ENCODE measurements at regions not wholly inside any gene's neighbourhood (a gene's known extent, or its start where the extent isn't known, plus 50 kb on each side); places are given as distances from the start of the nearest gene placed in this dataset.

- no peak for TF ChIP-seq CTCF (IDR thresholded peaks at IDR 0.05; ENCODE audit: control extremely low read depth in 1 of 3, insufficient read depth in 1 of 3, low read depth in 1 of 3, low read length in 3 of 3)
- TF ChIP-seq MAX (IDR thresholded peaks at IDR 0.05): no peak
- no peak for TF ChIP-seq POLR2A (IDR thresholded peaks at IDR 0.05; ENCODE audit: control extremely low read depth in 1 of 2, low read depth in 2 of 2, low read length in 2 of 2)
- no peak for TF ChIP-seq EZH2 (IDR thresholded peaks at IDR 0.05; ENCODE audit: low read depth, low read length, severe bottlenecking)
- TF ChIP-seq SUZ12 (IDR thresholded peaks at IDR 0.05; ENCODE audit: low read length): no peak
- TF ChIP-seq USF2 (IDR thresholded peaks at IDR 0.05; ENCODE audit: low read length): no peak
- TF ChIP-seq CHD7 (IDR thresholded peaks at IDR 0.05; ENCODE audit: insufficient replicate concordance, low read length): no peak
- no peak for TF ChIP-seq SP1 (IDR thresholded peaks at IDR 0.05; ENCODE audit: low read depth, low read length)
- no peak for TF ChIP-seq SIRT6 (IDR thresholded peaks at IDR 0.05; ENCODE audit: low read length)
- no peak for TF ChIP-seq BACH1 (IDR thresholded peaks at IDR 0.05; ENCODE audit: low read length)
Measured at GRCh38 chr10:81127931-81128330, 590.2 kb downstream of the SH2D4B start.
